HepG2 (cell line): ENCODE measurements at regions not wholly inside any gene's neighbourhood (a gene's known extent, or its start where the extent isn't known, plus 50 kb on each side); places are given as distances from the start of the nearest gene placed in this dataset.

Source experiments
- ATAC-seq: fragments of 200-7000 bp; cut with Tn5 transposase; 3 replicates; pipeline ENCODE4 v1.9.1; 2020; ENCODE audit warnings: mild to moderate bottlenecking, moderate library complexity
- BruUV-seq: library from RNA; stranded (reverse); fragments of 400-500 nt; replicated peaks from 2 replicates; lab custom pipeline; 2021; lab: Mats Ljungman, UMichigan
- CTCF ChIA-PET: fragments of 300-600 bp; formaldehyde crosslinking; extraction: SDS; loops from one replicate; lab custom pipeline; 2021; ENCODE audit warnings: low total read pairs, inconsistent platforms, low intra/inter-chr PET ratio; lab: Yijun Ruan, JAX
- POLR2A ChIA-PET: fragments of 350-600 bp; sonication (Branson Sonifier 250); formaldehyde crosslinking; loops from one replicate; lab custom pipeline; 2020; ENCODE audit warnings: antibody characterized with exemption, inconsistent platforms; lab: Yijun Ruan, JAX
- DNase-seq: peaks from one replicate; pipeline ENCODE4 v3.0.0-alpha.2; 2015; ENCODE audit warnings: low spot score
- FAIRE-seq: peaks from 3 replicates; lab custom pipeline; 2011; peaks lifted over from hg19 to GRCh38; lab: Jason Lieb, UNC
- H2AFZ ChIP-seq: one replicate; pipeline ENCODE4 v1.6.1; 2011; ENCODE audit warnings: low read length, inconsistent platforms
- H3K27ac ChIP-seq: fragments of 300-600 bp; 3 replicates; pipeline ENCODE4 v1.8.0; 2011; ENCODE audit warnings: mixed run types, mild to moderate bottlenecking, mixed read lengths, low read length, inconsistent platforms; ENCODE audit not compliant: insufficient read depth; ENCODE audit errors: extremely low read length
- H3K27me3 ChIP-seq, 2 experiments: fragments of 200-600 bp in 1 of 2; 2 replicates in 1 of 2; 3 replicates in 1 of 2; pipeline versions ENCODE4 v1.6.0 to v1.8.0; 2011; ENCODE audit warnings: low read length in 2 of 2, mild to moderate bottlenecking in 2 of 2, moderate library complexity in 2 of 2, inconsistent platforms in 1 of 2; ENCODE audit not compliant: insufficient read depth in 2 of 2, control insufficient read depth in 1 of 2
- H3K36me3 ChIP-seq, 2 experiments: fragments of 200-600 bp in 1 of 2; replicated peaks in 1 of 2; 2 replicates in 1 of 2; 3 replicates in 1 of 2; pipeline versions ENCODE4 v1.5.1 to v1.8.0; 2011; ENCODE audit warnings: low read length in 2 of 2, inconsistent platforms in 1 of 2; ENCODE audit not compliant: insufficient read depth in 2 of 2, control insufficient read depth in 1 of 2
- H3K4me1 ChIP-seq: 2 replicates; pipeline ENCODE4 v1.5.1; 2012; ENCODE audit warnings: low read length, inconsistent platforms; ENCODE audit not compliant: insufficient read depth
- H3K4me2 ChIP-seq: 2 replicates; pipeline ENCODE4 v1.6.0; 2011; ENCODE audit warnings: low read depth, low read length, inconsistent platforms
- H3K4me3 ChIP-seq, 3 experiments: fragments of 200-600 bp in 1 of 3; sonication (generic), shearing (Covaris generic) in 1 of 3; replicated peaks in 1 of 3; 2 replicates each; pipeline ENCODE4 v1.5.1; 2011 to 2016; ENCODE audit warnings: low read length in 3 of 3, inconsistent platforms in 2 of 3, low read depth in 2 of 3, mild to moderate bottlenecking in 2 of 3, control low read depth in 1 of 3, mixed read lengths in 1 of 3; ENCODE audit not compliant: insufficient read depth in 1 of 3
- H3K79me2 ChIP-seq: one replicate; pipeline ENCODE4 v1.6.1; 2011; ENCODE audit warnings: low read length, inconsistent platforms; ENCODE audit not compliant: insufficient read depth
- H3K9ac ChIP-seq: 2 replicates; pipeline ENCODE4 v1.6.0; 2011; ENCODE audit warnings: mild to moderate bottlenecking, low read depth, low read length, inconsistent platforms; ENCODE audit not compliant: insufficient read depth
- H3K9me3 ChIP-seq: 2 replicates; pipeline ENCODE4 v1.5.1; 2012; ENCODE audit warnings: mild to moderate bottlenecking, low read length
- H4K20me1 ChIP-seq: 2 replicates; pipeline ENCODE4 v1.6.0; 2011; ENCODE audit warnings: inconsistent platforms, mild to moderate bottlenecking, low read length, moderate library complexity; ENCODE audit not compliant: insufficient read depth
- EP300 ChIP-seq, 3 experiments: sonication (generic) in 1 of 3; formaldehyde crosslinking in 1 of 3; IDR thresholded peaks; 2 replicates each; pipeline versions ENCODE4 v1.5.1 to v1.6.1; 2011 to 2020; ENCODE audit warnings: low read depth in 2 of 3, low read length in 2 of 3, borderline replicate concordance in 1 of 3, improper control_type of control experiment in 1 of 3, mild to moderate bottlenecking in 1 of 3, missing genetic modification reagents in 1 of 3, moderate library complexity in 1 of 3
- FOXO1 ChIP-seq: sonication (generic); formaldehyde crosslinking; IDR thresholded peaks from 2 replicates; pipeline ENCODE4 v1.4.0; 2020; ENCODE audit warnings: missing genetic modification reagents
- FOXP4 ChIP-seq: sonication (generic); formaldehyde crosslinking; IDR thresholded peaks from 2 replicates; pipeline ENCODE4 v1.4.0; 2020; ENCODE audit warnings: missing genetic modification reagents
- IRX3 ChIP-seq: sonication (generic); formaldehyde crosslinking; IDR thresholded peaks from 2 replicates; pipeline ENCODE4 v1.8.1; 2023; ENCODE audit warnings: mild to moderate bottlenecking, low read depth, missing genetic modification reagents, borderline replicate concordance
- ISX ChIP-seq: sonication (generic); formaldehyde crosslinking; conservative IDR thresholded peaks from 2 replicates; pipeline ENCODE4 v1.5.0; 2020; ENCODE audit warnings: missing genetic modification reagents
- KLF9 ChIP-seq: IDR thresholded peaks from 2 replicates; pipeline ENCODE4 v1.6.1; 2016; ENCODE audit warnings: low read depth
- MAZ ChIP-seq, 2 experiments: sonication (generic) in 1 of 2; formaldehyde crosslinking in 1 of 2; IDR thresholded peaks; 2 replicates each; pipeline versions ENCODE4 v1.5.0 to v1.6.1; 2012 to 2020; ENCODE audit warnings: low read depth in 2 of 2, mild to moderate bottlenecking in 2 of 2, borderline replicate concordance in 1 of 2, improper control_type of control experiment in 1 of 2, low read length in 1 of 2, missing genetic modification reagents in 1 of 2, moderate library complexity in 1 of 2
- PATZ1 ChIP-seq: sonication (generic); formaldehyde crosslinking; IDR thresholded peaks from 2 replicates; pipeline ENCODE4 v1.4.0; 2020; ENCODE audit warnings: missing genetic modification reagents
- TP53 ChIP-seq: sonication (generic); formaldehyde crosslinking; conservative IDR thresholded peaks from 2 replicates; pipeline ENCODE4 v1.4.0; 2020; ENCODE audit warnings: missing genetic modification reagents
- ZBTB34 ChIP-seq: sonication (generic); formaldehyde crosslinking; IDR thresholded peaks from 2 replicates; pipeline ENCODE4 v1.8.0; 2022; ENCODE audit warnings: mild to moderate bottlenecking, missing genetic modification reagents
- ZC3H13 ChIP-seq: sonication (generic); formaldehyde crosslinking; IDR thresholded peaks from 2 replicates; pipeline ENCODE4 v1.8.1; 2023; ENCODE audit warnings: mild to moderate bottlenecking, missing genetic modification reagents, moderate library complexity
- ZFP36L1 ChIP-seq: sonication (generic); formaldehyde crosslinking; IDR thresholded peaks from 2 replicates; pipeline ENCODE4 v1.8.0; 2022; ENCODE audit warnings: mild to moderate bottlenecking, missing genetic modification reagents, moderate library complexity
- ZNF10 ChIP-seq: sonication (generic); formaldehyde crosslinking; IDR thresholded peaks from 2 replicates; pipeline ENCODE4 v1.4.0; 2020; ENCODE audit warnings: mild to moderate bottlenecking, low read depth, missing genetic modification reagents, borderline replicate concordance
- ZNF234 ChIP-seq: sonication (generic); formaldehyde crosslinking; conservative IDR thresholded peaks from 2 replicates; pipeline ENCODE4 v1.5.1; 2020; ENCODE audit warnings: mild to moderate bottlenecking, missing genetic modification reagents
- ZNF326 ChIP-seq: sonication (generic); formaldehyde crosslinking; IDR thresholded peaks from 2 replicates; pipeline ENCODE4 v1.4.0; 2020; ENCODE audit warnings: missing genetic modification reagents, borderline replicate concordance
- ZNF569 ChIP-seq: sonication (generic); formaldehyde crosslinking; IDR thresholded peaks from 2 replicates; pipeline ENCODE4 v1.5.0; 2020; ENCODE audit warnings: mild to moderate bottlenecking, missing genetic modification reagents, moderate library complexity, borderline replicate concordance
- ZNF672 ChIP-seq: sonication (generic); formaldehyde crosslinking; IDR thresholded peaks from 2 replicates; pipeline ENCODE4 v1.8.1; 2022; ENCODE audit warnings: missing genetic modification reagents
- ZSCAN30 ChIP-seq: sonication (generic); formaldehyde crosslinking; IDR thresholded peaks from 2 replicates; pipeline ENCODE4 v1.5.0; 2020; ENCODE audit warnings: mild to moderate bottlenecking, missing genetic modification reagents
- WGBS: methylation state at CpG from one replicate; pipeline ENCODE4 v1.1.6; 2017; ENCODE audit warnings: low lambda C conversion rate; 5-methylcytosine and 5-hydroxymethylcytosine counted together
- in situ Hi-C: cut with HindIII; loops from 2 replicates; pipeline ENCODE4 v1.10.0; 2017; ENCODE audit warnings: low pct_unique_long_range_greater_than_20kb; ENCODE audit not compliant: extremely low pct_ligation_motif_present
- intact Hi-C: fragments of 100-400 bp; cut with micrococcal nuclease; formaldehyde crosslinking; loops from one replicate; pipeline ENCODE4 v1.10.0; 2022; ENCODE audit not compliant: unreplicated experiment

- TF ChIP-seq MAZ (IDR thresholded peaks at IDR 0.05; ENCODE audit: borderline replicate concordance, low read depth, low read length): no peak
- TF ChIP-seq MAZ (CRISPR knock-in tag; IDR thresholded peaks at IDR 0.05; ENCODE audit: low read depth): no peak
- TF ChIP-seq ZNF569: no peak
- no peak for TF ChIP-seq ZFP36L1 (CRISPR knock-in tag)
- no peak for TF ChIP-seq ZNF234 (CRISPR knock-in tag)
Measured at GRCh38 chr4:71907782-71908181, 123.9 kb upstream of the GC start (continued).

- no peak overlapping the region for H3K27ac ChIP-seq
- ChIA-PET POLR2A (no interaction called here), CTCF (no interaction called here)
- H3K4me1 ChIP-seq: no peaks in the 10 kb centered on the region
- BruUV-seq: no TSS peak
- H3K4me3 ChIP-seq: no peak overlapping the region
- intact Hi-C loops (no loop called here), in situ Hi-C loops (no loop called here)
- peaks cover 57% of the 10 kb centered on the region for H3K9me3 ChIP-seq
- no peaks in the 10 kb centered on the region for H3K36me3 ChIP-seq
- DNase-seq (no peak), ATAC-seq (no peak), FAIRE-seq (no peak)
- H3K27me3 ChIP-seq: no peaks in the 10 kb centered on the region
- no peak overlapping the region for H3K4me2 ChIP-seq
- H3K9ac ChIP-seq: no peak overlapping the region
- no peak overlapping the region for H2AFZ ChIP-seq
- H3K79me2 ChIP-seq: no peaks in the 10 kb centered on the region
- no peaks in the 10 kb centered on the region for H4K20me1 ChIP-seq
- WGBS: 0% methylated on average over 2 of the region's 2 CpGs
- TF ChIP-seq ZNF672 (CRISPR knock-in tag) (no peak), ZNF326 (no peak), ZSCAN30 (no peak), ZBTB34 (CRISPR knock-in tag) (no peak), PATZ1 (CRISPR knock-in tag) (no peak), FOXP4 (CRISPR knock-in tag) (no peak), IRX3 (CRISPR knock-in tag) (no peak), ISX (CRISPR knock-in tag) (no peak), TP53 (no peak), KLF9 (no peak), ZNF10 (CRISPR knock-in tag) (no peak), ZC3H13 (CRISPR knock-in tag) (no peak), EP300 (IDR thresholded peaks at IDR 0.05; ENCODE audit: low read depth in 2 of 2, low read length in 2 of 2) (no peak), EP300 (CRISPR knock-in tag; IDR thresholded peaks at IDR 0.05; ENCODE audit: borderline replicate concordance) (no peak), FOXO1 (no peak)
Measured at GRCh38 chr4:71913275-71913674, 118.5 kb upstream of the NPFFR2 start.
